Cerebellar nuclear complex (tissue), 1 donor: ENCODE measurements at regions not wholly inside any gene's neighbourhood (a gene's known extent, or its start where the extent isn't known, plus 50 kb on each side); places are given as distances from the start of the nearest gene placed in this dataset.
"Not testable (repeated sequence)": the region's sequence is repeated elsewhere in the genome, so short reads cannot be mapped to it uniquely, and the experiment has no call there.

Experiments
- DNase-seq, 2 experiments: peaks; one replicate each; lab custom pipeline; 2025; lab: John Stamatoyannopoulos, UW

DNA sequence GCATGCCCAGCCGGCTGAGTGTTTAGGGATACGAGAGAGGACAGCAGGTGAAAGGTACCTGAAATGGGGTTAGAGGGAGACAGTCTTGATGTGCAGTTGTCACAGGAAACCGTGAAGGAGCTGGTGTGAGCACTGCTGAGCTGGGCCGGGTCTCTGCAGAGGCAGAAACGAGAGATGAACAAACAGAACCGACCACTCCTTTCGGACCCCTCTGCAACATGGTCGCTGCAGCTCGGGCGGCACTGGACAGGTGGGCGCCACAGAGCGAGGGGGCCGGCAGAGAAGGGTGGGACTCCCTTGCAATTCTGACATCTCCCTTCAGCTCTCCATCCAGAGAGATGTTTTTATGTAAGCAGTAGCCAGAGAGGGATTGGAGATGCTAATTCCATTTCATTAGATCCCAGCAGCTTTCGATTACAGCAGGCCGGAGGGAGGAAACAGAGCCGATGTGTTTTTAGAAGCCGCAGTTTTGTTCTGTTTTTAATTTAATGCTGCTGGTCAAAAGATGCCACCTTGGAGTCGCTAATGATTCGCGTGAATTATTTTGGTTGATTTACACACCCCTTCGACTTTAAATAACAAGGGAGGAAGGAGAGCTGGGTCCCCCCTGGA is 86.3 kb upstream of the RPL38 start:
- DNase-seq, result no peak

DNA sequence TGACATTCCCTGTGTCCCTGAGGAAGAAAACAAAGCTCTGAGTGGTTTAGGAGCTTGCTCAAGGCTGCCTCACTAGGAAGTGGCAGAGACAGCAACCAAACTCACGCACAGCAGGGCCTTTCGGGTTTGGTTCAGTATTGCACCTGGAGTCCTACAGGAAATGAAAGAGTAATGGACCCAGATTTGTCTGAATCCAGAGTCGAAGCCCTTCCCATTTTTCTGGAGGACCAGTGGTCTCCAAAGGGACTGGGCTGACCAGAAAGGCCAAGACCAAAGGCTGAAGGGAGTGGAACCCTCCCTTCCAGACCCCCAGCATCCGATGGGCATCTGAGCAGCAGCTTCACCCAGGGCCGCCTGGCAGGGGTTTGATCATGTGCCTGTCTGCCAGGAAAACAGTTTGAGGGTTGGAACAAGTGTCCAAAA is 85.5 kb upstream of the RPL38 start:
- no peak for DNase-seq

DNA sequence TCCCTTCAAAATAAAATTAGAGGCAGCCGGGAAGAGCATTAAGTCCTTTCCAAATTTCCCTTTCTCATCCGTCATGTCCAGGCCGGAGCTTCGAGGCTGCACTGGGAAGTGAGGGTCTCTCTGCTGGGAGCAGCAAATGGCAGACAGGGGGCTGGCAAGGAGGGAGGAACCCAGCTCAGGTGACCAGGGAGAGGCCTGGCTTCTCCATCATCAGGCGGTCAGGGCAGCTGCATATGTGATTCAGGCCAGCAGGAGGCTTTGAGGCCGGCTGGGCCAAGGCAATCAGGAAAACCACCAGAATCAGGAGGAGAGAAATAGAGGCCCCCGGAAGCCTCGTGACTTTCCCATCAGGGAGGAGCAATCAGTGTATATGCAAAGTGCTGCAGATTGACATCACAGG is 85.0 kb upstream of the RPL38 start:
- DNase-seq, result no peak

GRCh38 chr17:74119049-74119580 is 84.4 kb upstream of the RPL38 start:
- no peak for DNase-seq

DNA sequence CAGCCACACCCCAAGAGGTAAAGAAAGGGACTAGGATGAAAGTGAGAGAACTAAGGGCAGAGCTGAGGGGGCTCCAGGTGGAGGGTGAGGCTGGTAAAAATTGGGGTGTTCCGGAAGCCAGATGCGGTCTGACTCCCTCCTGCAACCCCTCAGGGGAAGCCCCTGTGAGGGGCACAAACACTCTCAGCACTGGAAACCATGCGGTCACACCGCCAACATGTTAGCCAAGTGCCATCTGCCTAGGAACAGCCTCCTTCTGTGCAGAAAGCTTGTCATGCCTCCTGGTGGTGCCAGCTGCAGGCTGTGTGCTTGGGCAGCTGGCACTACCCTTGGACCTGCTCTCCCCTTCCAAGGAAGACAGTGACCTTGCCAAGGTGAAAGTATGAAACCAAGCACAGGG is 83.5 kb upstream of the RPL38 start:
- no peak for DNase-seq

DNA sequence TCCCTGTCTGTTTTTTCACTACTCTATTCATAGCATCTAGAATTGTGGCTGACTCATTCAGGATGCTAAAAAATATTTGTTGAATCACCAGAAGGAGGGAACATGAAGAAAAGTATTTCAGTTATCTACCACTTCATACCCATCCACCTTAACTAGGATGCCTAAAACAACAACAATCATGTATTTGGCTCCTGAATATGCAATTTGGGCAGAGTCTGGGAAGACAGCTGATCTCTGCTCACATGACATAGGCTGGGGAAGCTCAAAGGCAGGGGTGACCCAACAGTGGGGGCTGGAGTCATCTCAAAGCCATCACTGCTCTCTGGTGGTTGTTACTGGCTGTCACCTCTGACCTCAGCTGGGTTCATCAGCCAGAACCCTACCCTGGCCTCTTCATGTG is 80.1 kb upstream of the RPL38 start:
- no peak for DNase-seq

DNA sequence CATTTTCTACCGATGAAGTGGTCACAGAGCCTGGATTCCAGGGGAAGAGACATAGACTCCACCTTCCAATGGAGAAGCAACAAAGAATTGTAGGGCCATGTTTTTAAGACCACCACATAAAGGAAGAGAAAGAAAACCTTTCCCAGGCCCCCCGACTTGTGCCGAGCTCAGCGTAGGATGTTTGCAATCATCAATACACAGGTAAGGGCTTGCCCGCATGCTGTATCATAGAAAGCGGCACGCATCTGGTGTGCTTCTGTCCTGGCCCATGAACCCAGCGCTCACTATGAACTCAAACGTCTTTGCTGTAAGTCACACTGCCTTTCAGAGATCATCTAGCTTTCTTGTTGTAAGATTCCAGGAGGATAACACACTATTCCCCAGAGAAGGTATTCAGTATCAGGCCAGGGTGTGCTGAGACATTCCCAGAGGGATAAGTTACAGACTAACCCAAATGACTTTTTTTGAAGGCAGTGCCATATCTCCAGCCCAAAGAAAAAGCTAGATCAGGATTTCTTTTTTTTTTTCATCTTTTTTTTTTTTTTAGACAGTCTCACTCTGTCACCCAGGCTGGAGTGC is 79.5 kb upstream of the RPL38 start:
- DNase-seq, result no peak

- DNase-seq, result no peak
Observed at GRCh38 chr17:74125156-74125555, 78.3 kb upstream of the RPL38 start.

GRCh38 chr17:74126179-74126900 is 77.1 kb upstream of the RPL38 start:
- DNase-seq, result no peak

DNA sequence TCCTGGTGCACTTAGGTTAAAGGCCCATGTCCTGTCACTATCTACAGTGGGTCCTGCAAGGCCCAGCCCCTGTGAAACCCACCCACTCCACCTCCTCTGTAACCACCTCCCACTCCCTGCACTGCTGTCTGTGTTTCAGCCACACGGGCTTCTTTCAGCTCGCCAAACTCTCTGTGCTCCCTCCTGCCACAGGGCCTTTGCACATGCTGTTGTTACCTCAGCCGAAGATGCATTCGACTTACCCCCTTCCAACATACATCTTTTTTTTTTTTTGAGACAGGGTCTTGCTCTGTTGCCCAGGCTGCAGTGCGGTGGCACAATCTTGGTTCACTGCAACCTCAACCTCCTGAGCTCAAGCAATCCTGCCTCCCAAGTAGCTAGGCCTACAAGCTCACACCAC is 76.5 kb upstream of the RPL38 start:
- no peak for DNase-seq

DNA sequence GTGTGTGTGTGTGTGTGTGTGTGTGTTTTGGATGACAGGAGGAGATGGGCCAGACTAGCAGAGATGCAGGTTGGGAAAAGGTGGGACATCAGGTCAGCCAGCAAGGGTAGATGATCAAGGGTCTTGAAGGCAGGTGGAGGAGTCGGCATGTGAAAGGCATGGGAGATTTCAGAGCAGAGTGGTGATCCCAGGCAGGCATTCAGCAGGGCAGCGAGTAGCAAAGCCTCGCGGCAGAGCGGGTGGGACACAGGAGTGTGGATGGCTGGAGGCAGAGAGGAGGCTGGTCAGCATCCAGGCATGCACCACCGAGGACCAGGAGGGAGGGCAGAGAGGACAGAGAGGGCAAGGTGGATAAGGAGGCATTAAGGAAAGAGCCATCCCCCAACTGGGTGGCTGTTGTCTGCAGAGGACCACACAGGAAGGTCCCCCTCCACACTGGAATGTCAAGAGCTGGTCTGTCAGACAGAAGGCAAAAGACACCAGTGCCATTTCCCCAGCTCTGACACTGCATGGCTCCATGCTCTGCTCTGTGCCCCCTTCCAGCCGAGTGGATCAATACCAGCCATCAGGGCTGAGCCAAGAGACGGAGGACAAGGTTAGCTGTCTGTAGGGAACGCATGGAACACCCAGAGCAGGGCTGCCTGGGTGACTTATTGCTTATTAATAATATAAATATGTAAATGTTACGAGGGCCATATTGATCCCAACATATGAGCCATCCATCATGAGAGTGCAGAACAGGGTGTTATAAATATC is 74.8 kb upstream of the RPL38 start:
- DNase-seq, result no peak

DNA sequence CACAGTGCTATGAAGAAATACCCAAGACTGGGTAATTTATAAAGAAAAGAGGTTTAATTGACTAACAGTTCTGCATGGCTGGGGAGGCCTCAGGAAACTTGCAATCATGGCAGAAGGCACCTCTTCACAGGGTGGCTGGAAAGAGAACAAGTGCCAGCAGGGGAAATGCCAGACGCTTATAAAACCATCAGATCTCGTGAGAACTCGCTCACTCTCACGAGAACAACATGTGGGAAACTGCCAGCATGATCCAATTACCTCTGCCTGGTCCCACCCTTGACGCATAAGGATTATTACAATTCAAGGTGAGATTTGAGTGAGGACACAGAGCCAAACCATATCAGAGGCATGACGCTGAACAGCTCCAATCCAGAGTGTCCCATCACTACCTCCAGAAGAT is 73.7 kb upstream of the RPL38 start:
- DNase-seq, result not testable (repeated sequence)

DNA sequence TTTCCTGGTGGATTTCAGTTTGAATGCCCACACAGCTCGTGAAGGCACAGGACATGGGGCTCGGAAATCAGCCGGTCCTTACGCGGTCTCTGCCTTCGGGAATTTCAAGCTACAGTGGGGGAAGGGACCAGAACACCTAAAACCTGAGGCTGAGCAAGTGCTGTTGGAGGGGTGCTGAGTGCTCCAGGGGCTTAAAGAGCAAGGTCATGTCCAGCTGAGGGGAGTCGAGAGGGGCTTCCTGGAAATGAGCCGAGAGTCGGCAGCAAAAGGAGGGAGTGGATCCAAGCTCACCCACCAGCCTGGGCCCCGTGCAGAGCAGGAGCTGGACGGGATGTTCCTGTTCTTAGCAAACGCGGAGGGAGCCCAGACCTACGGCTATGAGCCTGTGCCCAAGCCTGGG is 73.2 kb upstream of the RPL38 start:
- DNase-seq, result no peak

GRCh38 chr17:74130841-74131240 is 72.6 kb upstream of the RPL38 start:
- no peak for DNase-seq

- DNase-seq, result no peak
Observed at GRCh38 chr17:74132354-74132753, 71.1 kb upstream of the RPL38 start.

GRCh38 chr17:74133740-74134139 is 69.7 kb upstream of the RPL38 start:
- no peak for DNase-seq

- not testable (repeated sequence) for DNase-seq
Observed at GRCh38 chr17:74134234-74134633, 69.2 kb upstream of the RPL38 start.

DNA sequence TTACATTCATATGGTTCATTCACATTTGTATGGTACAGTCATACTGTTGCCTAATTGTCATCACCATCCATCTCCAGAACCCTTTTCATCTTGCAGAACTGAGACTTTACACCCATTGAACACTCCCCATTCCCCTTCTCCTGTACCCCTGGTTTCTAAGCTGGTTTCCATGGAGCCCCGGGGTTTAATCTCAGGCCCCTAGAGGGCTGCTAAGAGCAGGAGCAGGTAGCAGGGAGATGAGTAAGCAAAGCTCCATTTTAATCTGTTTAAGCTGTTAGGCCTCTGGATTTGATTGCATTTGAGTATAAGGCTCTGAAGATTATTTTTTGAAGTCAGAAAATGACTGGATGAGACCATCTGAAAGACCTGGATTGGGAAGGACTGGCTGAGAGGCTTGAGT is 68.5 kb upstream of the RPL38 start:
- no peak for DNase-seq

DNA sequence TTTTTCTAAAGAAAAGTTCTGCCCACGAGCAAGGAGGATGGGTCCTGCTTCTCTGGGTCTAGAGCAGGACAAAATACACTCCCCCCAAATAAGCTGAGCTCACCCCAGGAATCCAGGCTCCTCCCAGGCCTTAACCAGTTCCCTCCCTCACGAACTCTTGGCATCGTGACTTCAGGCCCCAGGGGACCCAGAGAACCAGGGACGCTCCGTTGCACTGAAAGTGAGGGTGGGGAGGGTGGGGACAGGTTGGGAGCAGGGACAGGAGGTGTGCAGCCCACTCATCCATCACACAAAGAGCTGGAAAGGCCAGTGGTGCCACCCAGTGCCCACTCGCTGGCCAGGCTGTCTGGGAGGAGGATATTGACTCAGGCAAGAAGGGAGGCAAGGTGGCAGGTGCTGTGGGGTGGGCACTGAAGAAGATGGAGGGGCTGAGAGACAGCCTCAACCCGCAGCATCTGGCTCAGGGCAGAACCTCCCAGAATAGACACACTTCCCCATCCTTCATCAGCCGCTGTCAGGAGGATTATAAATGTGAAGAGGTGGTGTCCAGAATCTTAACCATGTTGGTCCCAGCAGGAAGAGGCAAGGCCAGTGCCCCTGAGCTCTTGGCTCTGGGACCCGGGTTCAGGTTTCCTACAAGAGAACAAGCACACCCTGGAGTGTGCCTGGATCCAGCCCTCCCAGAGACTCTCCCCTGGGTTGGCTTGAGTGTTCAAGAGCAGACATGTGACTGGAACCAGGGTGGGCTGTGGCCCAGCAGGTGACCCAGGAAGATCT is 67.9 kb upstream of the RPL38 start:
- DNase-seq, result no peak

GRCh38 chr17:74137416-74137815 is 66.1 kb upstream of the RPL38 start:
- no peak for DNase-seq

- DNase-seq, result no peak
Observed at GRCh38 chr17:74139120-74139519, 64.4 kb upstream of the RPL38 start.

- DNase-seq, result no peak
Observed at GRCh38 chr17:74140282-74140681, 63.2 kb upstream of the RPL38 start.
